Natural killer cell (primary cell): ENCODE measurements at regions not wholly inside any gene's neighbourhood (a gene's known extent, or its start where the extent isn't known, plus 50 kb on each side); places are given as distances from the start of the nearest gene placed in this dataset.
"Not testable (repeated sequence)": the region's sequence is repeated elsewhere in the genome, so short reads cannot be mapped to it uniquely, and the experiment has no call there.

Source experiments
- ATAC-seq, 3 donors: fragments of 150-1000 bp in 2 of 3; fragments of 200-7000 bp in 1 of 3; cut with Tn5 transposase; 1 replicate in 1 of 3; 2 replicates in 2 of 3; pipeline ENCODE4 v1.10.0; 2021; ENCODE audit warnings: mild to moderate bottlenecking in 2 of 3, moderate library complexity in 2 of 3
- DNase-seq, 2 donors: peaks; one replicate each; pipeline versions ENCODE4 v3.0.0 to v3.0.0-alpha.2; 2013 to 2021; ENCODE audit warnings: mixed read lengths in 1 of 2
- H3K27ac ChIP-seq: one replicate; pipeline ENCODE4 v1.5.1; 2013; ENCODE audit warnings: mild to moderate bottlenecking, low read length
- H3K27me3 ChIP-seq: one replicate; pipeline ENCODE4 v1.6.1; 2013; ENCODE audit warnings: low read length; ENCODE audit not compliant: control insufficient read depth, insufficient read depth
- H3K36me3 ChIP-seq: one replicate; pipeline ENCODE4 v1.6.1; 2013; ENCODE audit warnings: low read length; ENCODE audit not compliant: control insufficient read depth, insufficient read depth
- H3K4me1 ChIP-seq: one replicate; pipeline ENCODE4 v1.6.1; 2013; ENCODE audit warnings: low read length; ENCODE audit not compliant: control insufficient read depth, insufficient read depth
- H3K4me3 ChIP-seq: one replicate; pipeline ENCODE4 v1.5.1; 2013; ENCODE audit warnings: low read length
- H3K9me3 ChIP-seq: one replicate; pipeline ENCODE4 v1.6.1; 2013; ENCODE audit warnings: low read length; ENCODE audit not compliant: control insufficient read depth, insufficient read depth
- H3K27ac Mint-ChIP-seq, 2 donors: one replicate each; pipeline ENCODE4 v1.8.0; 2022; ENCODE audit warnings: mild to moderate bottlenecking in 2 of 2, mixed read lengths in 2 of 2, moderate library complexity in 1 of 2
- H3K27me3 Mint-ChIP-seq, 2 donors: one replicate each; pipeline ENCODE4 v1.8.0; 2022; ENCODE audit warnings: low read depth in 2 of 2, mixed read lengths in 2 of 2
- H3K36me3 Mint-ChIP-seq: one replicate; pipeline ENCODE4 v1.8.0; 2022; ENCODE audit warnings: mixed read lengths
- H3K4me1 Mint-ChIP-seq, 2 donors: one replicate each; pipeline ENCODE4 v1.8.0; 2022; ENCODE audit warnings: mixed read lengths in 2 of 2
- H3K4me3 Mint-ChIP-seq: one replicate; pipeline ENCODE4 v1.8.0; 2022; ENCODE audit warnings: mild to moderate bottlenecking, moderate library complexity, mixed read lengths
- H3K9me3 Mint-ChIP-seq, 2 donors: one replicate each; pipeline ENCODE4 v1.8.0; 2022; ENCODE audit warnings: mixed read lengths in 2 of 2
- CTCF ChIP-seq: fragments of 200-600 bp; IDR thresholded peaks from one replicate; pipeline ENCODE4 v1.8.0; 2022; ENCODE audit warnings: antibody characterized with exemption
- WGBS: methylation state at CpG from one replicate; pipeline ENCODE4 v1.1.7; 2013; ENCODE audit warnings: missing lambda C conversion rate; ENCODE audit not compliant: insufficient coverage; 5-methylcytosine and 5-hydroxymethylcytosine counted together
- intact Hi-C: fragments of 100-400 bp; cut with micrococcal nuclease; formaldehyde crosslinking; loops from one replicate; pipeline ENCODE4 v1.14.2; 2022

GRCh38 chr4:141329174-141329569, 108.5 kb downstream of the ZNF330 start:
- no peaks in the 10 kb centered on the region for H3K4me1 Mint-ChIP-seq
- intact Hi-C loops = no loop called here
- peaks cover 14% of the 10 kb centered on the region for H3K27me3 ChIP-seq
- H3K4me1 ChIP-seq = no peaks in the 10 kb centered on the region
- no peak overlapping the region for H3K4me3 Mint-ChIP-seq
- H3K27ac ChIP-seq = no peak overlapping the region
- ATAC-seq (peak in 1 of 3 donors; percentile 61), DNase-seq (no peak)
- TF ChIP-seq CTCF = no peak
- H3K36me3 Mint-ChIP-seq = no peaks in the 10 kb centered on the region
- no peaks in the 10 kb centered on the region for H3K36me3 ChIP-seq
- H3K9me3 Mint-ChIP-seq = no peaks in the 10 kb centered on the region
- peaks cover 16 to 47% of the 10 kb centered on the region in 2 donors for H3K27me3 Mint-ChIP-seq
- no peak overlapping the region for H3K4me3 ChIP-seq
- no peak overlapping the region for H3K27ac Mint-ChIP-seq
- H3K9me3 ChIP-seq = no peaks in the 10 kb centered on the region
- 65% methylated on average over 3 of the region's 3 CpGs for WGBS

- peaks cover 16 to 54% of the 10 kb centered on the region in 2 donors for H3K27me3 Mint-ChIP-seq
- Histone ChIP-seq H3K27ac (no peak overlapping the region), H3K4me3 (no peak overlapping the region), H3K27me3 (peaks cover 18% of the 10 kb centered on the region), H3K4me1 (no peaks in the 10 kb centered on the region), H3K36me3 (no peaks in the 10 kb centered on the region), H3K9me3 (no peaks in the 10 kb centered on the region)
- no peak overlapping the region for H3K4me3 Mint-ChIP-seq
- TF ChIP-seq CTCF = no peak
- no peak for ATAC-seq
- no peaks in the 10 kb centered on the region for H3K36me3 Mint-ChIP-seq
- DNase-seq = no peak
- H3K9me3 Mint-ChIP-seq = no peaks in the 10 kb centered on the region
- no peak overlapping the region for H3K27ac Mint-ChIP-seq
- 80% methylated on average over 1 of the region's 1 CpG for WGBS
- intact Hi-C loops = no loop called here
- H3K4me1 Mint-ChIP-seq = no peaks in the 10 kb centered on the region
Observed at GRCh38 chr4:141330616-141331015, 109.9 kb downstream of the ZNF330 start.

GRCh38 chr4:141331534-141332358, 111.1 kb downstream of the ZNF330 start:
- Mint-ChIP-seq H3K27me3 (peaks cover 19 to 64% of the 10 kb centered on the region in 2 donors), H3K36me3 (no peaks in the 10 kb centered on the region), H3K27ac (no peak overlapping the region), H3K9me3 (no peaks in the 10 kb centered on the region), H3K4me1 (no peaks in the 10 kb centered on the region), H3K4me3 (no peak overlapping the region)
- Histone ChIP-seq H3K4me3 (no peak overlapping the region), H3K4me1 (no peaks in the 10 kb centered on the region), H3K9me3 (no peaks in the 10 kb centered on the region), H3K27ac (no peak overlapping the region), H3K36me3 (no peaks in the 10 kb centered on the region), H3K27me3 (peaks cover 18% of the 10 kb centered on the region)
- intact Hi-C loops = no loop called here
- WGBS = 94% methylated on average over 14 of the region's 14 CpGs
- DNase-seq = no peak
- no peak for ATAC-seq
- no peak for TF ChIP-seq CTCF

- H3K9me3 Mint-ChIP-seq, DNase-seq, ATAC-seq, H3K27ac Mint-ChIP-seq, H3K9me3 ChIP-seq, H3K4me1 Mint-ChIP-seq, H3K27ac ChIP-seq, intact Hi-C loops, H3K36me3 Mint-ChIP-seq, H3K4me3 ChIP-seq, H3K4me1 ChIP-seq, H3K36me3 ChIP-seq: not testable (repeated sequence)
- peaks cover 16 to 59% of the 10 kb centered on the region in 2 donors for H3K27me3 Mint-ChIP-seq
- 61% methylated on average over 32 of the region's 33 CpGs for WGBS
- peak overlapping the region; percentile 63 for H3K4me3 Mint-ChIP-seq
- peaks cover 18% of the 10 kb centered on the region for H3K27me3 ChIP-seq
Observed at GRCh38 chr4:141332359-141333181, 111.9 kb downstream of the ZNF330 start.

- peaks cover 18% of the 10 kb centered on the region for H3K27me3 ChIP-seq
- H3K36me3 Mint-ChIP-seq, ATAC-seq, H3K4me1 Mint-ChIP-seq, intact Hi-C loops, H3K4me3 ChIP-seq, H3K9me3 ChIP-seq, DNase-seq, H3K36me3 ChIP-seq, H3K4me1 ChIP-seq, H3K9me3 Mint-ChIP-seq, H3K27ac ChIP-seq, H3K27ac Mint-ChIP-seq: not testable (repeated sequence)
- H3K4me3 Mint-ChIP-seq = peak overlapping the region; percentile 66
- H3K27me3 Mint-ChIP-seq = peaks cover 16 to 55% of the 10 kb centered on the region in 2 donors
- 7% methylated on average over 23 of the region's 24 CpGs for WGBS
Observed at GRCh38 chr4:141333456-141334230, 112.9 kb downstream of the ZNF330 start.
